A673 (cell line): ENCODE measurements at regions not wholly inside any gene's neighbourhood (a gene's known extent, or its start where the extent isn't known, plus 50 kb on each side); places are given as distances from the start of the nearest gene placed in this dataset.
"Not testable (repeated sequence)": the region's sequence is repeated elsewhere in the genome, so short reads cannot be mapped to it uniquely, and the experiment has no call there.

ENCODE experiments used
- BruUV-seq: library from RNA; stranded (reverse); fragments of 400-500 nt; replicated peaks from 2 replicates; lab custom pipeline; 2021; lab: Mats Ljungman, UMichigan
- CTCF ChIA-PET: fragments of 300-600 bp; sonication (Branson Sonifier 250); formaldehyde crosslinking; loops from one replicate; lab custom pipeline; 2022; ENCODE audit warnings: antibody characterized with exemption; lab: Charles Lee
- POLR2A ChIA-PET: fragments of 300-600 bp; sonication (Branson Sonifier 250); formaldehyde crosslinking; loops from one replicate; lab custom pipeline; 2022; ENCODE audit warnings: antibody characterized with exemption; ENCODE audit not compliant: low non-redundant PET; lab: Charles Lee
- DNase-seq: peaks from one replicate; pipeline ENCODE4 v3.0.0-alpha.2; 2015; ENCODE audit warnings: low spot score
- H3K27ac ChIP-seq: fragments of 200-600 bp; sonication (generic); 2 replicates; pipeline ENCODE4 v1.5.1; 2016; ENCODE audit warnings: mixed run types, low read depth, mild to moderate bottlenecking, mixed read lengths, antibody characterized with exemption, low read length; ENCODE audit not compliant: poor library complexity, severe bottlenecking
- H3K27me3 ChIP-seq: fragments of 200-600 bp; sonication (generic); replicated peaks from 2 replicates; pipeline ENCODE4 v1.6.1; 2017; ENCODE audit warnings: mixed run types, low read depth, mild to moderate bottlenecking, mixed read lengths, antibody characterized with exemption, low read length; ENCODE audit not compliant: insufficient read depth, poor library complexity
- H3K36me3 ChIP-seq: fragments of 200-600 bp; sonication (generic); 2 replicates; pipeline ENCODE4 v1.6.1; 2016; ENCODE audit warnings: mixed run types, mild to moderate bottlenecking, mixed read lengths, antibody characterized with exemption, low read length; ENCODE audit not compliant: insufficient read depth, poor library complexity, severe bottlenecking
- H3K4me1 ChIP-seq: fragments of 200-600 bp; sonication (generic); 2 replicates; pipeline ENCODE4 v1.6.1; 2017; ENCODE audit warnings: mixed run types, mild to moderate bottlenecking, mixed read lengths, antibody characterized with exemption, low read length; ENCODE audit not compliant: insufficient read depth, poor library complexity, severe bottlenecking
- H3K4me3 ChIP-seq: fragments of 200-600 bp; sonication (generic); 2 replicates; pipeline ENCODE4 v1.5.1; 2016; ENCODE audit warnings: low read depth, mixed run types, mild to moderate bottlenecking, mixed read lengths, low read length; ENCODE audit not compliant: poor library complexity, severe bottlenecking
- H3K9me3 ChIP-seq: fragments of 200-600 bp; sonication (generic); 2 replicates; pipeline ENCODE4 v1.6.1; 2016; ENCODE audit warnings: mixed run types, low read depth, mild to moderate bottlenecking, mixed read lengths, antibody characterized with exemption, low read length; ENCODE audit not compliant: poor library complexity, severe bottlenecking
- EZH2 ChIP-seq: fragments of 200-600 bp; sonication (generic); IDR thresholded peaks from 2 replicates; pipeline ENCODE4 v1.6.1; 2017; ENCODE audit warnings: borderline replicate concordance, low read depth, mild to moderate bottlenecking, mixed read lengths, antibody characterized with exemption, low read length; ENCODE audit not compliant: poor library complexity, severe bottlenecking
- intact Hi-C: fragments of 100-400 bp; cut with micrococcal nuclease; formaldehyde crosslinking; loops from one replicate; pipeline ENCODE4 v1.10.0; 2022; ENCODE audit not compliant: unreplicated experiment
- TF ChIP-seq, protein P1 (sequence below): fragments of 300-800, 200-600 bp; sonication (generic); conservative IDR thresholded peaks from 2 replicates; pipeline ENCODE4 v1.5.1; 2017; ENCODE audit warnings: low read depth, mild to moderate bottlenecking, antibody characterized with exemption, low read length, moderate library complexity, mixed read lengths

DNA sequence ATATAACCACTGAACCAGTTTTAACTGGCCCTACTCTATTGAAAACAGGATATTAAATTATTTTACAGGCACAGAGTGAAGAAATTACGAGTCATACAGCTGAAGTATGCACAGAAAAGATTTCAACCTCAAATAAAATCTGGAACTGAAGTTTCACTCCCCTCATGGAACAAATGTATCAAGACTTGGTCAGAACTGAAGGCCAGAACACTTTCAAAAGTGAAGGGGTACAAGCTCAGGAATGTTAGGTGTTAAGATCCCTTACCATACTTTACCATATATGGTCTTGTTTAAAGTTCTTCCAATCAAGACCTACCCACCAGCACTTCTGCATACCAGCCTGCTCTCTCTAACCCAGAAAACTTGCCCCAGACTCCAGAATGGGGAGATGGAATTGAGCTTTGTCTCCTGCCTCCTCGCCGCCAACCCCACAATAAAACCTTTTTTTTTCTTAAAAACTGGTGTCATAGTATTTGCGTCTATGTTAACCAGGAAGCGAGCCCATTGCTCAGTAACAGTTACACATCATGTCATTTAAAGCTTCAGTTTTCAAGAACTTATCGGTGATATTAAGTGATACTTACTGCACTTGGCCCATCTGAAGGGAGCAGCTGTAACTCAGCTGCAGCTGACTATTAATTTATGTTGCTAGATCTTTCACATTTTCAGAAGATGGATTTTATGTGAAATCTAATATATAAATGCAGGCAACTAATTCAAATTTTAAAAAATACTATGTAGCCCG, 59.9 kb downstream of the OXSM start:
- Histone ChIP-seq H3K4me1 (no peaks in the 10 kb centered on the region), H3K27me3 (no peaks in the 10 kb centered on the region), H3K27ac (no peak overlapping the region), H3K4me3 (no peak overlapping the region), H3K36me3 (no peaks in the 10 kb centered on the region), H3K9me3 (no peaks in the 10 kb centered on the region)
- TF ChIP-seq, protein P1, sequence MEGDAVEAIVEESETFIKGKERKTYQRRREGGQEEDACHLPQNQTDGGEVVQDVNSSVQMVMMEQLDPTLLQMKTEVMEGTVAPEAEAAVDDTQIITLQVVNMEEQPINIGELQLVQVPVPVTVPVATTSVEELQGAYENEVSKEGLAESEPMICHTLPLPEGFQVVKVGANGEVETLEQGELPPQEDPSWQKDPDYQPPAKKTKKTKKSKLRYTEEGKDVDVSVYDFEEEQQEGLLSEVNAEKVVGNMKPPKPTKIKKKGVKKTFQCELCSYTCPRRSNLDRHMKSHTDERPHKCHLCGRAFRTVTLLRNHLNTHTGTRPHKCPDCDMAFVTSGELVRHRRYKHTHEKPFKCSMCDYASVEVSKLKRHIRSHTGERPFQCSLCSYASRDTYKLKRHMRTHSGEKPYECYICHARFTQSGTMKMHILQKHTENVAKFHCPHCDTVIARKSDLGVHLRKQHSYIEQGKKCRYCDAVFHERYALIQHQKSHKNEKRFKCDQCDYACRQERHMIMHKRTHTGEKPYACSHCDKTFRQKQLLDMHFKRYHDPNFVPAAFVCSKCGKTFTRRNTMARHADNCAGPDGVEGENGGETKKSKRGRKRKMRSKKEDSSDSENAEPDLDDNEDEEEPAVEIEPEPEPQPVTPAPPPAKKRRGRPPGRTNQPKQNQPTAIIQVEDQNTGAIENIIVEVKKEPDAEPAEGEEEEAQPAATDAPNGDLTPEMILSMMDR: no peak
- no peak for TF ChIP-seq EZH2
- ChIA-PET CTCF (no interaction called here), POLR2A (interaction anchor here (0.7 kb wide), 1 partner anchor 43 kb away, joined by 3 read pairs; no protein-coding TSS in a partner anchor)
- BruUV-seq: no TSS peak
- intact Hi-C loops: loop anchor here (10.0 kb wide), 2 partner anchors 1075 to 1275 kb away; no protein-coding TSS in a partner anchor
- no peak for DNase-seq

DNA sequence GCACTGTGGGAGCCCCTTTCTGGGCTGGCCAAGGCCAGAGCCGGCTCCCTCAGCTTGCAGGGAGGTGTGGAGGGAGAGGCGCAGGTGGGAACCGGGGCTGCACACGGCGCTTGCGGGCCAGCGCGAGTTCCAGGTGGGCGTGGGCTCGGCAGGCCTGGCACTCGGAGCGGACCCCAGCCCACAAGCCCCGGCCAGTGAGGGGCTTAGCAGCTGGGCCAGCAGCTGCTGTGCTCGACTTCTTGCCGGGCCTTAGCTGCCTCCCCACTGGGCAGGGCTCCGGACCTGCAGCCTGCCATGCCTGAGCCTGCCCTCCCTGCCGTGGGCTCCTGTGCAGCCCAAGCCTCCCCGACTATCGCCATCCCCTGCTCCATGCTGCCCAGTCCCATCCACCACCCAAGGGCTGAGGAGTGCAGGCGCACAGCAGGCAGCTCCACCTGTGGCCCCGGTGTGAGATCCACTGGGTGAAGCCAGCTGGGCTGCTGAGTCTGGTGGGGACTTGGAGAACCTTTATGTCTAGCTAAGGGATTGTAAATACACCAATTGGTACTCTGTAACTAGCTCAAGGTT, 61.9 kb downstream of the OXSM start:
- H3K9me3 ChIP-seq, CTCF ChIA-PET, POLR2A ChIA-PET, BruUV-seq, H3K36me3 ChIP-seq, DNase-seq, H3K27ac ChIP-seq, H3K4me1 ChIP-seq, H3K27me3 ChIP-seq, H3K4me3 ChIP-seq: not testable (repeated sequence)
- intact Hi-C loops: loop anchor here (10.0 kb wide), 1 partner anchor 1077 kb away; no protein-coding TSS in a partner anchor

DNA sequence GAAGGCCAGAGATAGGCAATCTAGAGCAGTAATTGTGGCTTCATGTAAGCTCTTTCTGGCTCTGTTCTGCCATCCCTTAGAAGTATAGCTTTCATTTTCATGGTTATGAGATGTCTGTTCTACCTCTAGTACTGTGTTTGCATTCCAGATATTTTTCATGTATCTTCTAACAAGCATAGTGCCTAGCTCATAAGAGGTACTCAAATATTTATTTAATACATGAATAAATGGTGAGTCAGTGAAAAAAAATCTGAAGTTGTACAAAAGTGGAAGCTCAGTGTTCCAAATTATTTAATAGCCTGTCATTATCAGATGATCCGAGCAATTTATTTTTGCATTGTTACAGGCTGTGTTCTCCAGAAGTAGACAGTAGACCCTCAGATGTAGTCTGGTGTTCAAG, 64.3 kb downstream of the OXSM start:
- Histone ChIP-seq H3K4me1 (no peaks in the 10 kb centered on the region), H3K36me3 (no peaks in the 10 kb centered on the region), H3K9me3 (no peaks in the 10 kb centered on the region), H3K27ac (no peak overlapping the region), H3K27me3 (no peaks in the 10 kb centered on the region), H3K4me3 (no peak overlapping the region)
- TF ChIP-seq, protein P1: no peak
- TF ChIP-seq EZH2: no peak
- BruUV-seq: no TSS peak
- intact Hi-C loops: loop anchor here (10.0 kb wide), 1 partner anchor 1079 kb away; no protein-coding TSS in a partner anchor
- CTCF ChIA-PET: interaction anchor here (1.6 kb wide), 1 partner anchor 206 kb away, joined by 7 read pairs; no protein-coding TSS in a partner anchor
- no peak for DNase-seq
- POLR2A ChIA-PET: no interaction called here
